ENCODE measurements at regions not wholly inside any gene's neighbourhood (a gene's known extent, or its start where the extent isn't known, plus 50 kb on each side); places are given as distances from the start of the nearest gene placed in this dataset.

- H3K4me1 Mint-ChIP-seq (ENCODE audit: unreplicated experiment), result peaks cover 13% of the 10 kb centered on the region
- H3K27me3 Mint-ChIP-seq (ENCODE audit: unreplicated experiment), result peaks cover 2% of the 10 kb centered on the region
- no peak for DNase-seq (ENCODE audit: extremely low spot score, unreplicated experiment)
- TF ChIP-seq CTCF (IDR thresholded peaks at IDR 0.05), result no peak
- peak overlapping the region; percentile 64 for H3K27ac Mint-ChIP-seq (ENCODE audit: unreplicated experiment)
- H3K4me3 Mint-ChIP-seq (ENCODE audit: unreplicated experiment), result peak overlapping the region; percentile 2
- no peaks in the 10 kb centered on the region for H3K36me3 Mint-ChIP-seq (ENCODE audit: unreplicated experiment)
- H3K9me3 Mint-ChIP-seq (ENCODE audit: unreplicated experiment), result no peaks in the 10 kb centered on the region
These were observed 228.6 kb upstream of the CHST9 start for GRCh38 chr18:27413495-27414401.

- H3K9me3 Mint-ChIP-seq (ENCODE audit: unreplicated experiment), result no peaks in the 10 kb centered on the region
- H3K4me1 Mint-ChIP-seq (ENCODE audit: unreplicated experiment), result peaks cover 13% of the 10 kb centered on the region
- no peak overlapping the region for H3K4me3 Mint-ChIP-seq (ENCODE audit: unreplicated experiment)
- H3K36me3 Mint-ChIP-seq (ENCODE audit: unreplicated experiment), result no peaks in the 10 kb centered on the region
- TF ChIP-seq CTCF (IDR thresholded peaks at IDR 0.05), result no peak
- no peaks in the 10 kb centered on the region for H3K27me3 Mint-ChIP-seq (ENCODE audit: unreplicated experiment)
- H3K27ac Mint-ChIP-seq (ENCODE audit: unreplicated experiment), result no peak overlapping the region
- no peak for DNase-seq (ENCODE audit: extremely low spot score, unreplicated experiment)
These were observed 227.4 kb upstream of the CHST9 start for GRCh38 chr18:27412556-27412955.

DNA sequence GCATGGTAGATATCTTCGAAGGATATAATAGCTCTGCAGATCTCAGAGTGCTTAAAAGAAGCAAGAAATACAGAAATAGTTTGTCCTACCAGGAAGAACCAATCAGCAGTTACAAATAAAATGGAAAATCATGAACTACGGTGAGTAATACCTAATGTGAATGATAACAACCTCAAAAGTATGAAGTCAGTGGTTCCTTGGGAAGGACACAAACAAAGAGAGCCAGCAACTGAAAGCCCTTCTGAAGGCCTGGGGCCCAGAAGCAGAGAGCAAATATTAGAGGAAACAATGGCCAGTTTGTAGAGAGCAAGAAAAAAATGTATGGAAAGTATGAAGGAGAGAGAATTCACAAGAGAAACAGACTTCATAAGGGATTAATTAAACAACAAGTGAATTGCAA is 226.8 kb upstream of the CHST9 start:
- no peak overlapping the region for H3K4me3 Mint-ChIP-seq (ENCODE audit: unreplicated experiment)
- peaks cover 13% of the 10 kb centered on the region for H3K4me1 Mint-ChIP-seq (ENCODE audit: unreplicated experiment)
- no peak for DNase-seq (ENCODE audit: extremely low spot score, unreplicated experiment)
- H3K27ac Mint-ChIP-seq (ENCODE audit: unreplicated experiment), result no peak overlapping the region
- H3K9me3 Mint-ChIP-seq (ENCODE audit: unreplicated experiment), result no peaks in the 10 kb centered on the region
- no peak for TF ChIP-seq CTCF (IDR thresholded peaks at IDR 0.05)
- H3K27me3 Mint-ChIP-seq (ENCODE audit: unreplicated experiment), result no peaks in the 10 kb centered on the region
- no peaks in the 10 kb centered on the region for H3K36me3 Mint-ChIP-seq (ENCODE audit: unreplicated experiment)

- TF ChIP-seq CTCF (IDR thresholded peaks at IDR 0.05), result no peak
- Mint-ChIP-seq H3K27me3 (ENCODE audit: unreplicated experiment) (no peaks in the 10 kb centered on the region), H3K9me3 (ENCODE audit: unreplicated experiment) (no peaks in the 10 kb centered on the region), H3K27ac (ENCODE audit: unreplicated experiment) (no peak overlapping the region), H3K4me1 (ENCODE audit: unreplicated experiment) (peaks cover 13% of the 10 kb centered on the region), H3K4me3 (ENCODE audit: unreplicated experiment) (no peak overlapping the region), H3K36me3 (ENCODE audit: unreplicated experiment) (no peaks in the 10 kb centered on the region)
- DNase-seq (ENCODE audit: extremely low spot score, unreplicated experiment), result no peak
These were observed 225.9 kb upstream of the CHST9 start for GRCh38 chr18:27411013-27411412.

DNA sequence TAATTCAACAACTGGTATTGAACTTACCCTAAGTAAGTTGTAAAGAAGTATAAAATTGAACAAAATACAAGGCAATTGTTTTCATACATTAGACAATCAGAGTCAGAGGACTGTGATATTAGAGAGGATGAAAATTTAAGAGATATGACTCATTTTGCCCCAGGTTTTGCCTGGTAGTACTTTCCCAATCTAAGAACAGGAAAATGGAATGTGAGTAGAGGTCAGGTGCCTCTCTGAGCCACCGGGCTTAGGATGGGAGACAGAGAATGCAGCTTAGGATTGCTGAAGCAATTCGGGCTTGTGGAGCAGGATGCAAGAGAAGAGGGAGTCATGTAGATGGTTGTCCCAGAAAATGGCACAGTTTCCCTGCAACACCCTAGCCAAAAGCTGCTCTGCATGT is 219.7 kb upstream of the CHST9 start:
- Mint-ChIP-seq H3K9me3 (ENCODE audit: unreplicated experiment) (no peaks in the 10 kb centered on the region), H3K27me3 (ENCODE audit: unreplicated experiment) (peaks cover 3% of the 10 kb centered on the region), H3K4me3 (ENCODE audit: unreplicated experiment) (no peak overlapping the region), H3K27ac (ENCODE audit: unreplicated experiment) (no peak overlapping the region), H3K4me1 (ENCODE audit: unreplicated experiment) (no peaks in the 10 kb centered on the region), H3K36me3 (ENCODE audit: unreplicated experiment) (no peaks in the 10 kb centered on the region)
- no peak for TF ChIP-seq CTCF (IDR thresholded peaks at IDR 0.05)
- DNase-seq (ENCODE audit: extremely low spot score, unreplicated experiment), result no peak

All from osteocyte (in vitro differentiated cells).